MM.1S (cell line): ENCODE measurements at regions not wholly inside any gene's neighbourhood (a gene's known extent, or its start where the extent isn't known, plus 50 kb on each side); places are given as distances from the start of the nearest gene placed in this dataset.

Source experiments
- EZH2 ChIP-seq: fragments of 300-600 bp; sonication (generic); optimal IDR thresholded peaks from 2 replicates; pipeline ENCODE3; 2017; ENCODE audit warnings: low read depth, mild to moderate bottlenecking, antibody characterized with exemption, low read length, mixed read lengths
- EZH2phosphoT487 ChIP-seq: fragments of 300-600 bp; sonication (generic); IDR thresholded peaks from 2 replicates; pipeline ENCODE4 v1.6.1; 2018; ENCODE audit warnings: antibody characterized with exemption, low read length
- TF ChIP-seq, protein P1 (sequence below): fragments of 300-600 bp; sonication (generic); IDR thresholded peaks from 2 replicates; pipeline ENCODE4 v1.5.1; 2016; ENCODE audit warnings: antibody characterized with exemption, low read length, mixed read lengths

DNA sequence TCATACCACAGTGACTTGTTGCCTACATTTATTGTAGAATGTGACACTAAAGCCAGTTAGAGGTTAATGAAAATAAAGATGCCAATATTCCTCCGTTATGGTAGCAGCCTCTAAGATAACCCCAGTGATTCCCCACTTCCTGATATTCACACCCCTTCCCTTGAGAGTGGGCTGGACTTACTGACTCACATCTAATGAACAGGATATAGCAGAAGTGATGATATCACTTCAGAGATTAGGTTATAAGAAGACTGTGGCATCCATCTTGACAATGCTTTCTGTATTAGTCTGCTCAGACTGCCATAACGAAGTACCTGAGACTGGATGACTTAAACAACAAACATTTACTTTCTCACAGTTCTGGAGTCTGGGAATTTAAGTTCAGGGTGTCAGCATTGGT is 149.6 kb upstream of the MTNR1B start:
- TF ChIP-seq, protein P1, sequence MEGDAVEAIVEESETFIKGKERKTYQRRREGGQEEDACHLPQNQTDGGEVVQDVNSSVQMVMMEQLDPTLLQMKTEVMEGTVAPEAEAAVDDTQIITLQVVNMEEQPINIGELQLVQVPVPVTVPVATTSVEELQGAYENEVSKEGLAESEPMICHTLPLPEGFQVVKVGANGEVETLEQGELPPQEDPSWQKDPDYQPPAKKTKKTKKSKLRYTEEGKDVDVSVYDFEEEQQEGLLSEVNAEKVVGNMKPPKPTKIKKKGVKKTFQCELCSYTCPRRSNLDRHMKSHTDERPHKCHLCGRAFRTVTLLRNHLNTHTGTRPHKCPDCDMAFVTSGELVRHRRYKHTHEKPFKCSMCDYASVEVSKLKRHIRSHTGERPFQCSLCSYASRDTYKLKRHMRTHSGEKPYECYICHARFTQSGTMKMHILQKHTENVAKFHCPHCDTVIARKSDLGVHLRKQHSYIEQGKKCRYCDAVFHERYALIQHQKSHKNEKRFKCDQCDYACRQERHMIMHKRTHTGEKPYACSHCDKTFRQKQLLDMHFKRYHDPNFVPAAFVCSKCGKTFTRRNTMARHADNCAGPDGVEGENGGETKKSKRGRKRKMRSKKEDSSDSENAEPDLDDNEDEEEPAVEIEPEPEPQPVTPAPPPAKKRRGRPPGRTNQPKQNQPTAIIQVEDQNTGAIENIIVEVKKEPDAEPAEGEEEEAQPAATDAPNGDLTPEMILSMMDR = no peak
- TF ChIP-seq EZH2 (no peak), EZH2phosphoT487 (no peak)
